Body of pancreas (tissue), 4 donors: ENCODE measurements at regions not wholly inside any gene's neighbourhood (a gene's known extent, or its start where the extent isn't known, plus 50 kb on each side); places are given as distances from the start of the nearest gene placed in this dataset.
A peak's percentile ranks its signal among the peaks of the same experiment; 100 is the strongest.

ENCODE experiments used
- ATAC-seq: fragments of 150-250 bp; one replicate; pipeline ENCODE4 v1.9.1; 2016
- DNase-seq, 4 donors: peaks; one replicate each; pipeline ENCODE4 v3.0.0-alpha.2; 2019
- H3K27ac ChIP-seq, 4 donors: fragments of 200-600 bp; sonication (generic); 1 replicate in 3 of 4; 2 replicates in 1 of 4; pipeline versions ENCODE4 v1.5.1 to v1.6.1; 2016 to 2019; ENCODE audit warnings: mild to moderate bottlenecking in 1 of 4, mixed read lengths in 1 of 4, moderate library complexity in 1 of 4
- H3K27me3 ChIP-seq, 2 donors: fragments of 200-600 bp; sonication (generic); one replicate each; pipeline ENCODE4 v1.6.0; 2016; ENCODE audit warnings: mild to moderate bottlenecking in 1 of 2
- H3K36me3 ChIP-seq, 2 donors: fragments of 200-600 bp; sonication (generic); replicated peaks in 1 of 2; 2 replicates each; pipeline ENCODE4 v1.5.1; 2016; ENCODE audit warnings: low read depth in 2 of 2; ENCODE audit not compliant: insufficient read depth in 1 of 2
- H3K4me1 ChIP-seq: fragments of 200-600 bp; sonication (generic); one replicate; pipeline ENCODE4 v1.6.0; 2016
- H3K4me3 ChIP-seq, 2 donors: fragments of 200-600 bp; sonication (generic); 1 replicate in 1 of 2; 2 replicates in 1 of 2; pipeline ENCODE4 v1.5.1; 2016 to 2019
- H3K9me3 ChIP-seq, 3 donors: fragments of 200-600 bp; sonication (generic); 1 replicate in 2 of 3; 2 replicates in 1 of 3; pipeline ENCODE4 v1.5.1; 2016
- CTCF ChIP-seq, 7 experiments: fragments of 450-650 bp in 4 of 7; fragments of 200-600 bp in 3 of 7; sonication (generic) in 3 of 7; IDR thresholded peaks; one replicate each; pipeline ENCODE4 v1.5.1; 2016 to 2019; ENCODE audit warnings: antibody characterized with exemption in 7 of 7
- POLR2A ChIP-seq, 3 donors: fragments of 450-650 bp; IDR thresholded peaks; one replicate each; pipeline ENCODE4 v1.6.1; 2016; ENCODE audit warnings: antibody characterized with exemption in 3 of 3, mild to moderate bottlenecking in 2 of 3
- WGBS, 2 donors: methylation state at CpG; one replicate each; pipeline ENCODE4 v1.1.5; 2017; 5-methylcytosine and 5-hydroxymethylcytosine counted together
- intact Hi-C: fragments of 100-400 bp; cut with DNase I; formaldehyde crosslinking; loops from one replicate; pipeline ENCODE4 v1.15.1; 2023

- intact Hi-C loops = no loop called here
- no peak for DNase-seq
- no peaks in the 10 kb centered on the region for H3K4me1 ChIP-seq
- no peaks in the 10 kb centered on the region for H3K27me3 ChIP-seq
- no peaks in the 10 kb centered on the region for H3K9me3 ChIP-seq
- TF ChIP-seq CTCF (IDR thresholded peaks at IDR 0.05) (no peak), POLR2A (IDR thresholded peaks at IDR 0.05) (no peak)
- no peak overlapping the region for H3K4me3 ChIP-seq
- ATAC-seq = no peak
- H3K27ac ChIP-seq = no peak overlapping the region
- H3K36me3 ChIP-seq = no peaks in the 10 kb centered on the region
- 89 to 95% methylated on average over 7 of the region's 7 CpGs for WGBS, 2 donors
Measured at GRCh38 chr4:26105815-26106699, 192.0 kb downstream of the SMIM20 start.

GRCh38 chr4:26106776-26107175 is 192.8 kb downstream of the SMIM20 start:
- TF ChIP-seq CTCF (IDR thresholded peaks at IDR 0.05) (no peak), POLR2A (IDR thresholded peaks at IDR 0.05) (no peak)
- DNase-seq (no peak), ATAC-seq (no peak)
- Histone ChIP-seq H3K36me3 (no peaks in the 10 kb centered on the region), H3K9me3 (no peaks in the 10 kb centered on the region), H3K27me3 (no peaks in the 10 kb centered on the region), H3K4me3 (no peak overlapping the region), H3K27ac (no peak overlapping the region), H3K4me1 (no peaks in the 10 kb centered on the region)
- intact Hi-C loops = no loop called here

- TF ChIP-seq CTCF (IDR thresholded peaks at IDR 0.05) (no peak), POLR2A (IDR thresholded peaks at IDR 0.05) (no peak)
- 65 to 71% methylated on average over 2 of the region's 2 CpGs for WGBS, 2 donors
- Histone ChIP-seq H3K4me1 (no peaks in the 10 kb centered on the region), H3K4me3 (no peak overlapping the region), H3K27me3 (no peaks in the 10 kb centered on the region), H3K27ac (no peak overlapping the region), H3K36me3 (no peaks in the 10 kb centered on the region), H3K9me3 (no peaks in the 10 kb centered on the region)
- ATAC-seq = no peak
- no peak for DNase-seq
- intact Hi-C loops = no loop called here
Measured at GRCh38 chr4:26108054-26108453, 194.0 kb downstream of the SMIM20 start.

GRCh38 chr4:26110493-26110892 is 196.5 kb downstream of the SMIM20 start:
- intact Hi-C loops = no loop called here

More at GRCh38 chr4:26110493-26110892, 196.5 kb downstream of the SMIM20 start:
- no peak for TF ChIP-seq POLR2A (IDR thresholded peaks at IDR 0.05)
- no peak for TF ChIP-seq CTCF (IDR thresholded peaks at IDR 0.05)
- Histone ChIP-seq H3K9me3 (no peaks in the 10 kb centered on the region), H3K36me3 (no peaks in the 10 kb centered on the region), H3K4me1 (no peaks in the 10 kb centered on the region), H3K27me3 (no peaks in the 10 kb centered on the region), H3K4me3 (no peak overlapping the region), H3K27ac (no peak overlapping the region)
- 47 to 48% methylated on average over 2 to 5 of the region's 5 CpGs for WGBS, 2 donors
- peak in 1 of 4 donors; percentile 19 for DNase-seq
- ATAC-seq = no peak
